Small intestine (tissue), 7 donors: ENCODE measurements at regions not wholly inside any gene's neighbourhood (a gene's known extent, or its start where the extent isn't known, plus 50 kb on each side); places are given as distances from the start of the nearest gene placed in this dataset.
"Not testable (repeated sequence)": the region's sequence is repeated elsewhere in the genome, so short reads cannot be mapped to it uniquely, and the experiment has no call there.

Experiments used
- DNase-seq, 2 donors: peaks; one replicate each; pipeline versions ENCODE4 v3.0.0 to v3.0.0-alpha.2; 2013
- FAIRE-seq: peaks from 2 replicates; lab custom pipeline; 2012; peaks lifted over from hg19 to GRCh38; lab: Jason Lieb, UNC
- H3K27ac ChIP-seq, 3 donors: one replicate each; pipeline ENCODE4 v1.5.1; 2013; ENCODE audit warnings: low read length in 2 of 3, mild to moderate bottlenecking in 2 of 3, control low read depth in 1 of 3, inconsistent platforms in 1 of 3, low read depth in 1 of 3, moderate library complexity in 1 of 3
- H3K27me3 ChIP-seq, 3 donors: one replicate each; pipeline ENCODE4 v1.6.1; 2013; ENCODE audit warnings: low read length in 3 of 3, inconsistent platforms in 1 of 3; ENCODE audit not compliant: control insufficient read depth in 3 of 3, insufficient read depth in 3 of 3
- H3K36me3 ChIP-seq, 3 donors: one replicate each; pipeline ENCODE4 v1.6.1; 2013; ENCODE audit warnings: low read length in 3 of 3, inconsistent platforms in 1 of 3, low read depth in 1 of 3, mild to moderate bottlenecking in 1 of 3, moderate library complexity in 1 of 3; ENCODE audit not compliant: control insufficient read depth in 3 of 3, insufficient read depth in 2 of 3
- H3K4me1 ChIP-seq, 3 donors: one replicate each; pipeline ENCODE4 v1.6.1; 2013; ENCODE audit warnings: low read length in 2 of 3, inconsistent platforms in 1 of 3, low read depth in 1 of 3, mild to moderate bottlenecking in 1 of 3, moderate library complexity in 1 of 3; ENCODE audit not compliant: control insufficient read depth in 3 of 3, insufficient read depth in 2 of 3
- H3K4me3 ChIP-seq, 3 donors: one replicate each; pipeline ENCODE4 v1.5.1; 2013; ENCODE audit warnings: low read length in 3 of 3, control low read depth in 1 of 3, inconsistent platforms in 1 of 3, low read depth in 1 of 3, mild to moderate bottlenecking in 1 of 3, moderate library complexity in 1 of 3
- H3K9me3 ChIP-seq, 2 donors: one replicate each; pipeline ENCODE4 v1.6.1; 2013; ENCODE audit warnings: low read depth in 1 of 2, low read length in 1 of 2; ENCODE audit not compliant: control insufficient read depth in 2 of 2, insufficient read depth in 1 of 2
- WGBS, 3 donors: extraction: QIAGEN DNeasy Blood & Tissue Kit; methylation state at CpG; one replicate each; pipeline ENCODE4 v1.1.7; 2013; 5-methylcytosine and 5-hydroxymethylcytosine counted together
- donor health status: healthy with polysubstance abuse.
- donor health status: control.
- donor health status: control.
- donor health status: Bipolar disorder and iron deficiency.
- donor health status: healthy.

- 80 to 90% (median 90%) methylated on average over 2 of the region's 2 CpGs for WGBS, 3 donors
- no peaks in the 10 kb centered on the region for H3K27me3 ChIP-seq
- H3K36me3 ChIP-seq = no peaks in the 10 kb centered on the region
- FAIRE-seq (no peak), DNase-seq (no peak)
- no peak overlapping the region for H3K27ac ChIP-seq
- peaks cover 0 to 7% (median 0%) of the 10 kb centered on the region in 3 donors for H3K4me1 ChIP-seq
- no peaks in the 10 kb centered on the region for H3K9me3 ChIP-seq
- H3K4me3 ChIP-seq = no peak overlapping the region
Measured at GRCh38 chr10:90286406-90286805, 571.4 kb downstream of the HTR7 start.

- H3K27me3 ChIP-seq = no peaks in the 10 kb centered on the region
- H3K36me3 ChIP-seq = no peaks in the 10 kb centered on the region
- no peak overlapping the region for H3K27ac ChIP-seq
- H3K4me1 ChIP-seq = peaks cover 0 to 7% (median 0%) of the 10 kb centered on the region in 3 donors
- no peaks in the 10 kb centered on the region for H3K9me3 ChIP-seq
- peak; percentile 74 to 79 for DNase-seq
- WGBS, 3 donors = 12 to 60% (median 46%) methylated on average over 1 of the region's 1 CpG
- FAIRE-seq = no peak
- H3K4me3 ChIP-seq = no peak overlapping the region
Measured at GRCh38 chr10:90286941-90287340, 570.9 kb downstream of the HTR7 start.

GRCh38 chr10:90288391-90288933 lies 569.4 kb downstream of the HTR7 start:
- Histone ChIP-seq H3K27me3 (no peaks in the 10 kb centered on the region), H3K4me3 (no peak overlapping the region), H3K36me3 (no peaks in the 10 kb centered on the region), H3K4me1 (peaks cover 0 to 7% (median 0%) of the 10 kb centered on the region in 3 donors), H3K9me3 (no peaks in the 10 kb centered on the region), H3K27ac (no peak overlapping the region)
- DNase-seq (peak; percentile 6 to 23), FAIRE-seq (no peak)
- WGBS, 3 donors = 23 to 43% (median 35%) methylated on average over 1 of the region's 1 CpG

- WGBS, 3 donors = 53 to 82% (median 67%) methylated on average over 1 of the region's 1 CpG
- Histone ChIP-seq H3K27me3 (no peaks in the 10 kb centered on the region), H3K36me3 (no peaks in the 10 kb centered on the region), H3K4me1 (peaks cover 0 to 7% (median 0%) of the 10 kb centered on the region in 3 donors), H3K4me3 (no peak overlapping the region), H3K27ac (no peak overlapping the region), H3K9me3 (no peaks in the 10 kb centered on the region)
- no peak for DNase-seq
- FAIRE-seq = no peak
Measured at GRCh38 chr10:90289037-90289436, 568.8 kb downstream of the HTR7 start.

GRCh38 chr10:90293616-90294015 lies 564.2 kb downstream of the HTR7 start:
- Histone ChIP-seq H3K9me3 (no peaks in the 10 kb centered on the region), H3K27ac (no peak overlapping the region), H3K36me3 (no peaks in the 10 kb centered on the region), H3K27me3 (no peaks in the 10 kb centered on the region), H3K4me3 (no peak overlapping the region), H3K4me1 (no peaks in the 10 kb centered on the region)
- DNase-seq (peak; percentile 24 to 55), FAIRE-seq (no peak)
- 28 to 61% (median 30%) methylated on average over 4 of the region's 4 CpGs for WGBS, 3 donors

GRCh38 chr10:90294821-90295540 lies 562.9 kb downstream of the HTR7 start:
- FAIRE-seq = not testable (repeated sequence)
- 81 to 88% (median 83%) methylated on average over 7 to 11 of the region's 11 CpGs for WGBS, 3 donors

GRCh38 chr10:90302031-90302430 lies 555.8 kb downstream of the HTR7 start:
- not testable (repeated sequence) for DNase-seq, H3K4me3 ChIP-seq, H3K9me3 ChIP-seq, H3K27me3 ChIP-seq, H3K27ac ChIP-seq, H3K36me3 ChIP-seq, H3K4me1 ChIP-seq, FAIRE-seq
- 46 to 63% (median 49%) methylated on average over 7 of the region's 7 CpGs for WGBS, 3 donors

More at GRCh38 chr10:90294821-90295540, 562.9 kb downstream of the HTR7 start:
- not testable (repeated sequence) for H3K4me3 ChIP-seq, H3K27me3 ChIP-seq, H3K9me3 ChIP-seq, H3K27ac ChIP-seq, DNase-seq, H3K4me1 ChIP-seq, H3K36me3 ChIP-seq

GRCh38 chr10:90302758-90303481 lies 554.9 kb downstream of the HTR7 start:
- 67 to 73% (median 67%) methylated on average over 8 of the region's 8 CpGs for WGBS, 3 donors
- no peaks in the 10 kb centered on the region for H3K36me3 ChIP-seq
- no peaks in the 10 kb centered on the region for H3K9me3 ChIP-seq
- H3K27me3 ChIP-seq = peaks cover 0 to 3% (median 0%) of the 10 kb centered on the region in 3 donors
- H3K4me1 ChIP-seq = no peaks in the 10 kb centered on the region
- H3K27ac ChIP-seq = no peak overlapping the region
- no peak overlapping the region for H3K4me3 ChIP-seq
- DNase-seq (no peak), FAIRE-seq (no peak)
